Daoy (cell line): ENCODE measurements at regions not wholly inside any gene's neighbourhood (a gene's known extent, or its start where the extent isn't known, plus 50 kb on each side); places are given as distances from the start of the nearest gene placed in this dataset.
"Not testable (repeated sequence)": the region's sequence is repeated elsewhere in the genome, so short reads cannot be mapped to it uniquely, and the experiment has no call there.

Experiments
- DNase-seq: peaks from one replicate; pipeline ENCODE4 v3.0.0-alpha.2; 2015; ENCODE audit warnings: low read depth

- DNase-seq = no peak
Measured at GRCh38 chr6:81128671-81129070, 623.8 kb downstream of the TENT5A start.

- no peak for DNase-seq
Measured at GRCh38 chr6:81126150-81126549, 626.3 kb downstream of the TENT5A start.

- no peak for DNase-seq
Measured at GRCh38 chr6:81120280-81120679, 632.2 kb downstream of the TENT5A start.

DNA sequence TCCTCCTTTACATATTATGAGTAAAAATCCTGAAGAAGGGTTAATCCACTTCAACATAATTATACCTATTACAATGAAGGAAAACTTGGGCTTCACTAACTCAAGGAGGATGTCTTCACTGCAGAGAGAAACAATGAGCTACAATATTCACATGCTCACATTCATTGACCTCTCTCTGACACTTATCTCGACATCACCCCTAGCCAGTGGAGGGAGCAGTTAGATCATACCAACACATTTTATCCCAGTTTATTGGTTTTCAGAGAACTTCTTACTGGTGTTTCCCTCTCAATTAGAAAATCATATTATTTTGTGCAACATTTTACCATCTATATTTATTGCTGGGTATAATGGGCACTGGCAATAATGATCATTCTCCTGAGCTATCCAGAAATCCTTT, 646.5 kb downstream of the TENT5A start:
- peak; percentile 8 for DNase-seq

DNA sequence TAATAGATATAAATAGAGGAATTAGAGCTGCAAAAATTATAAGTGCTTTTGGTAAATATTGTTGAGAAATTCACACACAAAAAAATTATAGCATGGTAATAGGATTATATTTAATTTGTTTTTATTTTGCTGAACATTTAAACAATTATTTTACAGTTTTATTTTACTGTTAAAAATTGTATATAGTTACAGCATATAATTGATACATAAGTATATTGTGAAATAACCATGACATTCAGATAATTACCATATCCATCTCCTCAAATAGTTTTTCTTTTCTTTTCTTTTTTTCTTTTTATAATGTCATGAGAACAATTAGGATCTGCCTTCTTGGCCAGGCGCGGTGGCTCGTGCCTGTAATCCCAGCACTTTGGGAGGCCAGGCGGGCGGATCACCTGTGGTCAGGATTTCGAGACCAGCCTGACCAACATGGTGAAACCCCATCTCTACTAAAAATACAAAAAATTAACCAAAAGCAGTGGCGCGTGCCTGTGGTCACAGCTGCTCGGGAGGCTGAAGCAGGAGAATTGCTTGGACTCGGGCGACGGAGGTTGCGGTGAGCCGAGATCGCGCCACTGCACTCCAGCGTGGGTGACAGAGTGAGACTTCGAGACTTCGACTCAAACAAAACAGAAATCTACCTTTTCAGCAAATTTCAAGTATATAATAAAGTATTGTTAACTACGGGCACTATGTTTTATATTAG, 654.2 kb downstream of the TENT5A start:
- DNase-seq = no peak

DNA sequence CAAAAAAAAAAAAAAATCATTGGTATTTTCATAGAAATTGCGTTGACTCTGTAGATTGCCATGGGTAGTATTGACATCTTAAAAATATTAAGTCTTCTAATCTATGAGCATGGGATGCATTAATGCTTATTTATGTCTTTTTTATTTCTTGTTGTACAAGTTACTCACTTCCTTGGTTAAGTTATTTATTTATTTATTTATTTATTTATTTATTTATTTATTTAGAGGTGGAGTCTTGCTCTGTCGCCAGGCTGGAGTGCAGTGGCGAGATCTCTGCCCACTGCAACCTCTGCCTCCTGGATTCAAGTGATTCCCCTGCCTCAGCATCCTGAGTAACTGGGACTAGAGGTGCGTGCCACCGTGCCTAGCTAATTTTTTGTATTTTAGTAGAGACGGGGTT, 656.0 kb downstream of the TENT5A start:
- not testable (repeated sequence) for DNase-seq

DNA sequence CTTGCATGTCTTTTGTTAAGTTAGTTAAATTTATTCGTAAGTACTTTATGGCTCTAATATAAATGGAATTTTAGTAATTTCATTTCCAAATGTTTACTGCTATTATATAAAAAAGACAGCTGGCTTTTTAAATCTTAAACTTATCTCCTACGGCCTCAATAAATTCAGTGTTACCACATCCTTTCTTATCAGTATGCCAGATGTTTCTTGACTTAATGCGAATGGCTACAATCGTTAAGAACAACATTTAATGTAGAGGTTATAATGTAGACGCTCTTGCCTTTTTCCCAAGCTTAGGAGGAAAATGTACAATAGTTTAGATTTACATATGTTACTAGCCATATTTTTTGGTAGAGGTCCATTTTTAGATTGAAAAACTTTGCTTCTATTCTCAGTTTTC, 659.4 kb downstream of the TENT5A start:
- DNase-seq = no peak

- DNase-seq = no peak
Measured at GRCh38 chr6:81088145-81088544, 664.3 kb downstream of the TENT5A start.

DNA sequence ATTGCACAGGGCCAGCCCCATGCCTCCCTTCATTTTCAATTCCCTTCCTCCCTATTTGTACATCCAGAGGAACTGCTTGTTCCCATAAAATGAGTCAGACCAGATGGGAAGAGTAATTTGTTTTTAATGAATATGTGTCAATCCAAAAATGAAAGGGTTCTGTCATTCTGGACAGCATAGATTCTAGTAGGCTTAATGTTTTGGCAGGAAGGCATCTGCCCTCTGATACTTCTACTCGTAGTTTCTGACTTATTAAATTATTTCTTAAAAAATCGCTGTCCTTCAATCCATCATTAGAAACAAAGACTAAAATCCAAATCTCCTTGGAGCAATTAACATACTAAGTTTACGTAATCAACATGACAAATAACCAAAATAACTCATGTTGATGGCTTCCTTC, 665.5 kb downstream of the TENT5A start:
- no peak for DNase-seq

GRCh38 chr6:81085431-81085790, 667.1 kb downstream of the TENT5A start:
- DNase-seq = no peak

DNA sequence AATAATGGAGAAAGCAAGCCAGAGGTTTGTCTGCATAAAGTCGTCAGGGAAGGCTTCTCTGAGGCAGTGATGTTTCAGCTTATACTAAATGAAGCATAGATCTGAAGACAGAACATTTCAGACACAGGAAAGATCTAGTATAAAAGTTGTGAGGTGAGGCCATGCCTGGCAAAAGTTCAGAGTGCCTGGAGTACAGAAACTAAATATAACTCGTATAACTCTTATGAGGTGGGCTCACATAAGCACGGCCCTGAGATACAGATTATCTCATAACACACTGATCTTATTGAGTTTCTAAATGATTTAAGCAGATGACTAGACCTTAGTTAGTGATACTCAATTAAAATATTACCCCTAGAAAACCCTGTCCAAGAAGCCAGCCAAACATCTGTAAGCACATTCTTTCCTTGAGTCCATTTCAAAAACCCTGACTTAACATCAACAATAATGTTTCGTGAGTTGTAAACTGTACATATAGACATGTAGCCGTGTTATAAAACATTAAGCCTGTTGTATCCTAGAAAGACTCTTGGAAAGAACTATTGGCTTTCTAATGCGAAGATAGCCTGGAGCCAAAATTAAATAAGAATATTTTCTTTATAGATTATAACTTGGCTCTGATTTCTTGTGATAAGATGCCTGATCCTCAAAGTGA, 667.6 kb downstream of the TENT5A start:
- no peak for DNase-seq

GRCh38 chr6:81075974-81076373, 676.5 kb downstream of the TENT5A start:
- DNase-seq = peak; percentile 30

DNA sequence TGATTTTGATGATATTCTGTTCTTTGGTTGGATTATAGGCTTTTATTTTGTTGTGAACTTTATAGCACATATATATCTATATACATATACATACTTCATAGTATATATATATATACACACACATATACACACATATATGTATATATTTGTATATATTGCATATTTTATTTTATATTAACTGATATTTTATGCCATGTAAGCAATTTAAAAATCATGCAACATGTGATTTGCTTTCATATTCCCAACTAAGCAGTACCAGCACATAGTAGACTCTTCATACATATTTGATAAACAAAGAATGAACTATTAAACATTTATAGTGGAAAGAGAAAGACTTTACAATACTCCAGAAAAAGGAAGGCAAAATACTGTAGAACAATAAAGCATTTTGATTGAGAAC, 679.2 kb downstream of the TENT5A start:
- DNase-seq = no peak

DNA sequence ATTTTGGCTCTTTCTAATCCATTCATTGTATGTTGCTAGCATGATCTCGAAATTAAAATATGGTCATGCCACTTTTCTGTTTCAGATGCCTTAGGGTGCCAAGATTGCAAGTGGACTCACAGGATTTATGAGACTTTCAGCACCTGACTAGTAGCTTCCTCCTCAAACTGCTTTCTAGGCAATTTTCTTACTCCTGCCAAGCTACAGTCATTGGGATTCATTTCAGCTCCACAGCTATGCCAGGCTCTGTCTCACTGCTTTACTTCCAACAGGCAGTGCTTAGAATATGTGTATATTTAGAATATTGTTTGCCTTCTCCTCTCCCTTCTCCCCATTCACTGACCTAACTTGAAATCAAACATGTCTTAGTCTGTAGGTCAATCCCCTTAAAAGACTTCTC, 681.4 kb downstream of the TENT5A start:
- DNase-seq = no peak

DNA sequence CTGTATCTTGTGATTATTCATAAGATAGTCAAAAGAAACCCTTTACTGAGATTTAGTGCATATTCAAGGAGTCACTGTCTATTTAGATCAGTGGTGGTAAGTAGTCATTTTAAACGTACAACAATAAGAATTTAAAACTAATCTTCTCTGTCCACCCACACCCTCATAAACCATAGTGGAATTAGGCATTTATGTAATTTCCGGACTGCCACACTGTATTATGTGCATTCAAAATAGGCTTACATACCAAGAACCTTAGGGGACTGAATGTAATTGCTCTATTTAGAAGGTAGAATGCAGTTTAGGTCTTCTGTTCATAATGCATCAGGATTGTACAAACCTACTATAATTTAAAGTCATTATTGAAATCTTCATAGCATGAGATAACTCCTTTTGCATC, 685.4 kb downstream of the TENT5A start:
- DNase-seq = no peak

- DNase-seq = peak; percentile 27
Measured at GRCh38 chr6:81063891-81064290, 688.6 kb downstream of the TENT5A start.

GRCh38 chr6:81054036-81054435, 698.4 kb downstream of the TENT5A start:
- no peak for DNase-seq

GRCh38 chr6:81051952-81052351, 700.5 kb downstream of the TENT5A start:
- no peak for DNase-seq

GRCh38 chr6:81049425-81050042, 702.9 kb downstream of the TENT5A start:
- no peak for DNase-seq

DNA sequence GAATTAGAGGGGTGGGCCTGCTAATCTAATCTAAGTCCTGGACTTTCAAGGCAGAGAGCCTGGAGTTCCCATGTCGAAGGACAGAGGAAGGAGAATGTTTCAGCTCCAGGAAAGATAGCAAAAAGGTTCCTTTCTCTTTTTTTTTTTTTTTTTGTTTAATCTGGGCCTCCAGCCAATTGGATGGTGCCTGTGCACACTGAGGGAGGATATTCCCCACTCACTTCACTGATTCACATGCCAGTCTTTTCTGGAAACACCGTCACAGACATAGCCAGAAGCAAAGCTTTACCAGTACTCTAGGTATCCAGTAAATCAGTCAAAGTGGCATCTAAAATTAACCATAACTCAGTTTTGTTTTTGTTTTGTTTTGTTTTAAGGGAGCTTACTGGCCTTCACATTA, 721.1 kb downstream of the TENT5A start:
- no peak for DNase-seq

- no peak for DNase-seq
Measured at GRCh38 chr6:81026041-81026553, 726.4 kb downstream of the TENT5A start.

GRCh38 chr6:81023709-81024108, 728.8 kb downstream of the TENT5A start:
- no peak for DNase-seq

DNA sequence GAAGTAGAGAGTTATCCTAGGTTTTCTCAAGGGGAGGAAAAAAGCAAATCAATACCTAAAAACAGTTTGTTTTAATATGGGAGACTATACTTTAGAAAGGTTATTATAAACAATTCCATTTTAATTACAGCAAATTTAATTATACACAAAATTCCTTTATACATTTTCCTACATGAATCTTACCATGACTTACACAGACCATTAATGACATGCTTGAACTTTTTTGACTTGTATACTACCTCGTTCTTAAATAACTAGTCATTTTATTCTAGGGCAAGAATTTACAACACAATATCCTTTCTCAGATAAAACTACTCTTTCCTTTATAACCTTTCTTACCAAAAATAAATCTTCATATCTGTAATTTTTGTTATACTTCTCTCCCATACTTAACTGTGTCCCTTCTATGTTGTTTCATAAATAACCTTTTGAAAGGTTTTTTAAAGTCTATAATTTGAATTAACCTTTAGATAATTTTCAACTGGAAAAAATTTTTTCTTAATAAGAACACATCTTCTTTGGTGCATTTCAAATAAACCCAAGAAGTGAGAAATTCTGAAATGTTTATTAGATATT, 729.4 kb downstream of the TENT5A start:
- no peak for DNase-seq
